ENCODE measurements at regions not wholly inside any gene's neighbourhood (a gene's known extent, or its start where the extent isn't known, plus 50 kb on each side); places are given as distances from the start of the nearest gene placed in this dataset.

DNA sequence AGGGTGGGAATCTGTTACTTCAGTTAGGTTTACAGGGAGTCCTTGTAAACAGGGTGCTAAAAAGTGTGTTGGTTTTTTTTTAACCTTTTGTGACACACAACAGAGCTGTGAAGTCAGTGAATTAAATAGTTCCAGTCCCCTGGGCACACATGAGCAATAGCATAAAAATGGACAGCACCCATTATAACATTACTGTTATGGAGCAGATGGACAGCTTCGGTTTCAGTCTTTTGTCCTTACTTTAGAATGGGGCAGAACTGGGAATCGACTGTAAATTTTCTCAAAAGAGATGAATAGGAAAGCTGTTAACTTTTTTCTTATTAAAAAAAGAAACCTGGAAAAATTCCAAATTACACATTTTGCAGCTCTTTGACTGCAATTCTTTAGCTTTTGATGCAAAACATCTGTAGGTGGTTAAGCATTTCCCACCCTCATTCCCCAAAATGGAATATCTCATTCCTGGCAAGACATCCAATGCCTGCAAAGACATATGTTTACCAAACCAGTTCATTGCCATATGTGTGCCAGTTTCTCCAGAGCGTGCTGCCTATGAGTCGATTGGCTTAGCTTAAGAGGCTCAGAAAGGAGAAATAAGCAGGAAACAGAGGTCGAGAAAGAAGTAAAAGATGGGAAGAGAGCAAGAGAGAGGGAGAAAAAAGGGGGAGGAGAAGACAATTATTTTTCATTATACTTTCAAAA, 212.3 kb upstream of the TMEM161B start:
- no peak overlapping the region for H3K9ac ChIP-seq (ENCODE audit: control insufficient read depth, insufficient read depth, low read length)
- no peak overlapping the region for H3K27ac ChIP-seq (ENCODE audit: control insufficient read depth, insufficient read depth)
- in situ Hi-C loops (cut with MboI): no loop called here
- ChIA-PET SMC1A (ENCODE audit: uncharacterized antibody, unreplicated experiment) (no interaction called here), POLR2A (no interaction called here), CTCF (no interaction called here), RAD21 (ENCODE audit: unreplicated experiment) (no interaction called here)
- ATAC-seq: no peak
- FAIRE-seq: no peak
- H2AFZ ChIP-seq (ENCODE audit: control insufficient read depth, low read depth, low read length): no peak overlapping the region
- no peak for DNase-seq (ENCODE audit: low read depth, low spot score)
- H3K36me3 ChIP-seq (ENCODE audit: control insufficient read depth in 2 of 2, insufficient read depth in 2 of 2, low read length in 1 of 2): no peaks in the 10 kb centered on the region
- WGBS (ENCODE audit: insufficient coverage, insufficient replicate concordance, low lambda C conversion rate, missing lambda C conversion rate): 15% methylated on average over 5 of the region's 5 CpGs
- H3K9me3 ChIP-seq (replicated peaks; ENCODE audit: control insufficient read depth, insufficient read depth, low read length): no peaks in the 10 kb centered on the region
- TF ChIP-seq NFIC (IDR thresholded peaks at IDR 0.05; ENCODE audit: low read depth, low read length) (no peak), CBFB (IDR thresholded peaks at IDR 0.05; ENCODE audit: low read depth) (no peak), PAX8 (IDR thresholded peaks at IDR 0.05) (no peak), ATF7 (IDR thresholded peaks at IDR 0.05; ENCODE audit: low read depth) (no peak), ETV6 (conservative IDR thresholded peaks at IDR 0.05 in 1 of 2, IDR thresholded peaks at IDR 0.05 in 1 of 2; ENCODE audit: borderline replicate concordance in 1 of 2, low read depth in 1 of 2) (no peak), SIN3A (IDR thresholded peaks at IDR 0.05; ENCODE audit: low read depth, low read length) (no peak), SREBF2 (IDR thresholded peaks at IDR 0.05; ENCODE audit: low read length) (no peak), NR2C1 (IDR thresholded peaks at IDR 0.05) (no peak), ZNF207 (IDR thresholded peaks at IDR 0.05; ENCODE audit: borderline replicate concordance) (no peak)
- TF ChIP-seq, protein P1, sequence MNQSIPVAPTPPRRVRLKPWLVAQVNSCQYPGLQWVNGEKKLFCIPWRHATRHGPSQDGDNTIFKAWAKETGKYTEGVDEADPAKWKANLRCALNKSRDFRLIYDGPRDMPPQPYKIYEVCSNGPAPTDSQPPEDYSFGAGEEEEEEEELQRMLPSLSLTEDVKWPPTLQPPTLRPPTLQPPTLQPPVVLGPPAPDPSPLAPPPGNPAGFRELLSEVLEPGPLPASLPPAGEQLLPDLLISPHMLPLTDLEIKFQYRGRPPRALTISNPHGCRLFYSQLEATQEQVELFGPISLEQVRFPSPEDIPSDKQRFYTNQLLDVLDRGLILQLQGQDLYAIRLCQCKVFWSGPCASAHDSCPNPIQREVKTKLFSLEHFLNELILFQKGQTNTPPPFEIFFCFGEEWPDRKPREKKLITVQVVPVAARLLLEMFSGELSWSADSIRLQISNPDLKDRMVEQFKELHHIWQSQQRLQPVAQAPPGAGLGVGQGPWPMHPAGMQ (IDR thresholded peaks at IDR 0.05; ENCODE audit: borderline replicate concordance): no peak
- H4K20me1 ChIP-seq (ENCODE audit: control insufficient read depth, insufficient read depth): no peaks in the 10 kb centered on the region
- intact Hi-C loops (cut with micrococcal nuclease; ENCODE audit: unreplicated experiment): no loop called here
- no TSS peak for BruUV-seq (replicated peaks)
- no peaks in the 10 kb centered on the region for H3K4me1 ChIP-seq (ENCODE audit: control insufficient read depth, insufficient read depth, low read length)
- no peaks in the 10 kb centered on the region; a peak in 1 of 4 replicates for H3K27me3 ChIP-seq (replicated peaks in 1 of 2; ENCODE audit: control insufficient read depth in 2 of 2, insufficient read depth in 2 of 2, low read length in 1 of 2)
- H3K79me2 ChIP-seq (ENCODE audit: control insufficient read depth, insufficient read depth, low read length): no peaks in the 10 kb centered on the region
- H3K4me2 ChIP-seq (ENCODE audit: control insufficient read depth, insufficient read depth): no peak overlapping the region
- H3K4me3 ChIP-seq: no peak overlapping the region

Measured in GM12878 (cell line).